HUES64 (cell line): ENCODE measurements at regions not wholly inside any gene's neighbourhood (a gene's known extent, or its start where the extent isn't known, plus 50 kb on each side); places are given as distances from the start of the nearest gene placed in this dataset.

Source experiments
- H3K27ac ChIP-seq: 2 replicates; pipeline ENCODE4 v1.7.0; 2013; ENCODE audit warnings: low read depth, low read length, inconsistent platforms
- H3K27me3 ChIP-seq: 2 replicates; pipeline ENCODE4 v1.6.1; 2013; ENCODE audit warnings: mild to moderate bottlenecking, low read length; ENCODE audit not compliant: insufficient read depth
- H3K36me3 ChIP-seq: 2 replicates; pipeline ENCODE4 v1.6.1; 2013; ENCODE audit warnings: mild to moderate bottlenecking, low read length; ENCODE audit not compliant: insufficient read depth
- H3K4me1 ChIP-seq: 2 replicates; pipeline ENCODE4 v1.6.1; 2013; ENCODE audit warnings: mild to moderate bottlenecking, low read length, moderate library complexity; ENCODE audit not compliant: insufficient read depth
- H3K4me3 ChIP-seq: 2 replicates; pipeline ENCODE4 v1.5.1; 2013; ENCODE audit warnings: mild to moderate bottlenecking, low read length, moderate library complexity
- H3K9ac ChIP-seq: 2 replicates; pipeline ENCODE4 v1.6.1; 2013; ENCODE audit warnings: mild to moderate bottlenecking, low read depth, low read length
- H3K9me3 ChIP-seq: 2 replicates; pipeline ENCODE4 v1.6.1; 2013; ENCODE audit warnings: low read depth, low read length; ENCODE audit not compliant: insufficient read depth
- WGBS: fragments of 150-250, 120-280 bp; methylation state at CpG from one replicate; pipeline ENCODE4 v1.1.7; 2013; ENCODE audit warnings: missing lambda C conversion rate; 5-methylcytosine and 5-hydroxymethylcytosine counted together

DNA sequence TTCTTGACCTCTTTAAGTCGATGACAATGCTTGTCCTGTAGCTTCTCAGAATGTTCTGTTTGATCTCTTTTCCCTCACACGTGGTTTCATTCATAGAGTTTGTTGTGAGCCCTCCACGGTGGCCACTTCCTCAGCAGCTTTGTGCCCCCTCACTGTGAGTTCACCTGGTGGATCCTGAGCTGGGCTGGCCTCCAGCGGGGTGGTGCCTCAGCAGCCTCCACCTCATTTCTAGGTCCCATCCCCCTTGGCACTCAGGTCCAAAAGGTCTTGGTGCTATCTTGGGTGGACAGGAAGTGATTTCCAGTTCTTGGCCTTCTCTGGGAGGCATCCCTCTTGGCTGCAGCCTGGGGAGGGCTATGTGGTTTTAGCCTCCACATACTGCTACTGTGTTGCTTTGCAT, 203.2 kb upstream of the WSCD1 start:
- no peak overlapping the region for H3K27ac ChIP-seq
- H3K4me3 ChIP-seq = no peak overlapping the region
- H3K27me3 ChIP-seq = no peaks in the 10 kb centered on the region
- H3K36me3 ChIP-seq = no peaks in the 10 kb centered on the region
- WGBS = 81% methylated on average over 4 of the region's 4 CpGs
- no peaks in the 10 kb centered on the region for H3K9me3 ChIP-seq
- H3K4me1 ChIP-seq = no peaks in the 10 kb centered on the region; the same call in 1 of the 2 replicates
- no peak overlapping the region for H3K9ac ChIP-seq

DNA sequence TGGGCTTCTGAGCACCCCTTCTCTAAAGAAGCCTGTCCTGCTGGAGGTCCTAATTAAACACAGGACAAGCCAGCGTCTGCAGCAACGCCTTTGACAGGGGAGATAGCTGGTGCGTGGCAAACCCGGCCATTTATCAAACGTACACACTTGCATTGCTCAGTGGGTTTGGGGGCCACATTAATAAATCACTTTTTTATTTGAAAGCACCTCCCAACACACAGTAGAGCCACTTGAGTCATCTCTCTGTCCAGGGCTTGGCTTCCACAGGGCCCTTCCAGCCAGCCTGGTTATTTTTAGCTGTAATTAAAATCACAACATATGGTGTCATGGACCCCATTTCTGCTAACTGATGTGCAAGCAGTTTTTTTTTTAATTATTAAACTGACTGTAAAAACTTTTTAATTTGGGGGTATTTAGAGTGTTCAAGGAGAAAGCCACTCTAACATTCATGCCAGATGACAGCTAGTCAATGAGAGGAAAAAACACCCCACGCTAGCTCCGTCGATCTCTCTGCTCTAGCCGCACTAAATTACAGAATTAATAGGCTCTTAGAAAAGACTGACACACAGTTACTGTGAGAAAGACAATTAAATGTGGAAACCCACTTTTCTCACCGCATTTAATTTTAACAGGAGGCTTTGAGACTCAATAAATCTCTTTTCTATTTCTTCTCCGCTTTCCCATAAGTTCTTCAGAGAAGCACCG, 201.0 kb upstream of the WSCD1 start:
- Histone ChIP-seq H3K9me3 (no peaks in the 10 kb centered on the region), H3K36me3 (no peaks in the 10 kb centered on the region)
- WGBS = 95% methylated on average over 12 of the region's 12 CpGs

DNA sequence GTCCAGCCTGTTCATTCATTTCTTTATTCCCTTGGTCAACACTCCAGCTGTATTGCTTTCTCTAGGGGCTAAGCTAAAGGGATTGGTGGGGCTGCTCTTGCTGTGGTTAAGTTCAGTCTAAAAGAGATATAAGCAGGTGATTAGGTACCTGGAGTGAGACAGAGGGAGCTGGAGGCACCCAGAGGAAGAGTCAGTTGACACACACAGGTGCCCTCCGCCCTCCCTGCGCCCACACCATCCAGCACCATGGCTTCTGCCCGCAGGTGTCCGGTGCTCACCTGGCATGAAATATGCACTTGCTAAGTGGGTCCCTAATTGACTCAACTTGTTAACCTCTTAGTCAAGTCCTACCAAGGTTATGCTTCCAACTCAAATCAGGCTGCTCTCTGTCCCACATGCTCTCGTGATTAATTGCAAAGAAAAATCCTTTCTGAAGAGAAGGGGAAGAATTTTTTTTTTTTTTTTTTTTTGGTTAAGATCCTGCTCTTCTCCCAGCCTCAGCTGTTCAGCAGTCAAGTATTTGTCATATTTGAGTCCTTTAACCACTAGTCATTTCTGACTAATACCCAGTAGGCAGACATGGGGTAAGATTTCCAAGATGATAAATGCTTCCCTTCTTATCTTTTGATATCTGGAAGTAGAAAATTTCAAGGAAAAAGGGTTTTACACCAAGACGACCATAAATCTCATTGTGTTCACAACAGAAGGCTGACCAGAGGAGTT, 199.8 kb upstream of the WSCD1 start:
- H3K27ac ChIP-seq = no peak overlapping the region
- H3K27me3 ChIP-seq = no peaks in the 10 kb centered on the region
- H3K36me3 ChIP-seq = no peaks in the 10 kb centered on the region
- H3K9me3 ChIP-seq = no peaks in the 10 kb centered on the region
- no peak overlapping the region for H3K4me3 ChIP-seq
- H3K9ac ChIP-seq = no peak overlapping the region
- no peaks in the 10 kb centered on the region for H3K4me1 ChIP-seq
- WGBS = 93% methylated on average over 5 of the region's 6 CpGs

More for the DNA sequence above, 201.0 kb upstream of the WSCD1 start:
- Histone ChIP-seq H3K4me3 (no peak overlapping the region), H3K27me3 (no peaks in the 10 kb centered on the region), H3K4me1 (no peaks in the 10 kb centered on the region), H3K9ac (no peak overlapping the region), H3K27ac (no peak overlapping the region)

DNA sequence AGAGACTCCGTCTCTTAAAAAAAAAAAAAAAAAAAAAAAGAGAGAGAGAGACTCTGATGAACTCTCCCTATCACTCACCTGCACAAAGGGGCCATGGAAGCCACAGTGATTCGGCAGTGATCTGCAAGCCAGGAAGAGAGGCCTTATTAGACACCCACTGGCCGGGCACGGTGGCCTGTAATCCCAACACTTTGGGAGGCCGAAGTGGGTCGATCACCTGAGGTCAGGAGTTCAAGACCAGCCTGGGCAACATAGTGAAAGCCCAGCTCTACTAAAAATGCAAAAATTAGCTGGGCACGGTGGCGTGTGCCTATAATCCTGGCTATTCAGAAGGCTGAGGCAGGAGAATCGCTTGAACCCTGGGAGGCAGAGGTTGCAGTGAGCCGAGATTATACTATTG, 198.5 kb upstream of the WSCD1 start:
- no peaks in the 10 kb centered on the region for H3K27me3 ChIP-seq
- 95% methylated on average over 9 of the region's 10 CpGs for WGBS
- H3K4me3 ChIP-seq = no peak overlapping the region
- no peaks in the 10 kb centered on the region for H3K4me1 ChIP-seq
- no peaks in the 10 kb centered on the region for H3K9me3 ChIP-seq
- no peak overlapping the region for H3K27ac ChIP-seq
- H3K9ac ChIP-seq = no peak overlapping the region
- H3K36me3 ChIP-seq = no peaks in the 10 kb centered on the region

DNA sequence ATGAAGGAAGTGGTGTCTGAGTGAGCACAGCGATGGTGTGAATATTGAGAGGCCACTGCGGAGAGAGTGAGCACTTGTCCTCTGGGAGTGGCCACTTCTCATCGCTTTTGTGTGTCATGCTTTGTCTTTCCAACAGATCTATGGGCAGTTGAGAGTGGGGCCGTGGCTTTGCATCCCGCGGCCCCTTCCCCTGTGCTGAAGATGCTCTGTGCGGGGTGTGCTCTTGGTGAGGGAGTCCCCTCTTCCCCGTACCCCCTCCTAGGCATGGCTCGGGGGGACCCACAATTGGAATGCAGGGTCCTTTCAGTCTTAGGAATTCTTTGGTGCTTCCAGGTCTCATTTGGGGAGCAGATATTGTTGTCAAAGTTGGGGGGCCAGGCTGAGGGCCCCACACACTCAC, 197.3 kb upstream of the WSCD1 start:
- no peak overlapping the region for H3K4me3 ChIP-seq
- 94% methylated on average over 9 of the region's 9 CpGs for WGBS
- no peaks in the 10 kb centered on the region for H3K27me3 ChIP-seq
- no peaks in the 10 kb centered on the region for H3K4me1 ChIP-seq
- no peak overlapping the region for H3K27ac ChIP-seq
- no peaks in the 10 kb centered on the region for H3K36me3 ChIP-seq
- no peak overlapping the region for H3K9ac ChIP-seq
- H3K9me3 ChIP-seq = no peaks in the 10 kb centered on the region

DNA sequence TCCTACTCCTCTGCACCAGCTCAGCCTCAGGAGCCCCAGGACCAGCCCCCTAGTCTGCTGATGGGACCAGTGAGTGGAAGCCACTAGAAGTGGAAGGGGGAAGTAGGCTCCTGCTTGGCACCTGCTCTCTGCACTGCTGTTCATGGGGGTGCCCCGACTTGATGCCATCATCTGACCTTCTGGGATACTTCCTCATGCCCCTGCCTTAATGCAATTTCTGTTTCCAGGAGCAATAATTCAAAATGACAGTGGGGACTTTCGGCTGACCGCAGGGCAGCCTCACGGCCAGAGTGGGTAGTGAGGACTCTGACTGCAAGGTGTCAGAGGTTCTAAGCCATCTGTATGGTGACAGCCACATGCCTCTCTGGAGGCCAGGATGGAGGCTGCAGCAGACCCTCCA, 196.4 kb upstream of the WSCD1 start:
- Histone ChIP-seq H3K27me3 (no peaks in the 10 kb centered on the region), H3K9ac (no peak overlapping the region), H3K4me1 (no peaks in the 10 kb centered on the region), H3K4me3 (no peak overlapping the region), H3K9me3 (no peaks in the 10 kb centered on the region), H3K27ac (no peak overlapping the region), H3K36me3 (no peaks in the 10 kb centered on the region)
- 92% methylated on average over 4 of the region's 4 CpGs for WGBS

DNA sequence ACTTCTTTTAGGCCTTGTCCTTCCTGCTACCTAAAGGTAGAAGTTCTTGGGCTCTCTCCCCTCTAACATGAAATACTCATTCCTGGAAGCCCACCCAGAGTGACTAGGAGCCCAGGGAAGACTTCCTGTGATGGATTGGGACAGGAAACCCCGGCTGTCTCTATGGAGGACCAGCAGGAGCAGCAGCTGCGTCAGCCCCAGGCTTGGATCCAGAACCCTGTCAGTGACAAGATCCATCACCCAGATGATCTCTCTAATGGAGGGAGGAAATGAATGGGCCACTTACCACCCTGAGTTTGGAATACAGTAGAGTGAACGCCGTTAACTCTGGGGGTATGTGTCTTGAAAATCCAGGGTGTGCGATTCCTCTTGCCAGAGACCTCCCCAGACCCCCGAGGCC, 195.7 kb upstream of the WSCD1 start:
- Histone ChIP-seq H3K9me3 (no peaks in the 10 kb centered on the region), H3K36me3 (no peaks in the 10 kb centered on the region), H3K4me3 (no peak overlapping the region), H3K9ac (no peak overlapping the region), H3K4me1 (no peaks in the 10 kb centered on the region), H3K27me3 (no peaks in the 10 kb centered on the region), H3K27ac (no peak overlapping the region)
- 96% methylated on average over 6 of the region's 6 CpGs for WGBS

DNA sequence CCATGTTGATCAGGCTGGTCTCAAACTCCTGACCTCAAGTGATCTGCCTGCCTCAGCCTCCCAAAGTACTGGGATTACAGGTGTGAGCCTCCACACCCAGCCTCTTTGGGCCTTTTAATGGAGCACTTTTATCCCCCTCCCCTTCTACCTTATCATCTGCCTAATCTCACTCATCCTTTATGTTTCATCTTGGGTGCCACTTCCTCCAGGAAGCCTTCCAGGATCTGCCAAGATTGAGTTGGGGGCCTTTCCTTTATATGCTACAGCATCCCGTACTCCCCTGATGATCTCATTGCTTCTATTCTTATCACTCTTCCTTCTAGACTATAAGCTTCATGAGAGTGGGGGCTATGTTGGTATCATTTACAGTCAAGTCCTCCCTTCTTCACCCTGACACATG, 192.8 kb upstream of the WSCD1 start:
- Histone ChIP-seq H3K4me1 (no peaks in the 10 kb centered on the region), H3K9ac (no peak overlapping the region), H3K9me3 (no peaks in the 10 kb centered on the region), H3K36me3 (no peaks in the 10 kb centered on the region), H3K27ac (no peak overlapping the region), H3K4me3 (no peak overlapping the region), H3K27me3 (no peaks in the 10 kb centered on the region)
- WGBS = 80% methylated on average over 1 of the region's 1 CpG

DNA sequence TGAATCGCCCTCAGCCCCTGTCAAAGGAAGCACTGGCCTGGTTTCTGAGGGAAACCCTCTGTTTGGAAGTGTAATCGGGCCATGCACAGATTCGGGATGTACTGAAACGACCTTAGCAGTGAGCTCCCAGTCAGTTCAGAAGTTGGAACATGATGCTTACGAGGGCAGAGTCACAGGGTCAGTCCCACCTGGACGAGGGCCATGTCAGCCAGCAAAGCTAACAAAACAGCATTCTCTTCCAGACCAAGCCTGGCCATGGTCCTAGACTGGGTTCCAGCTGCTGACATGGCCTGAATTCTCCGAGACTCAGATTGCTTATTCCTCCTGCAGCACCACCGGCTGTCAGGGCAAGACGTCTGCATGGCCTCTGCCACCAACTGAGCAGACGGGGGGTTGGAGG, 192.2 kb upstream of the WSCD1 start:
- Histone ChIP-seq H3K27me3 (no peaks in the 10 kb centered on the region), H3K9me3 (no peaks in the 10 kb centered on the region), H3K9ac (no peak overlapping the region), H3K36me3 (no peaks in the 10 kb centered on the region), H3K4me3 (no peak overlapping the region), H3K4me1 (no peaks in the 10 kb centered on the region), H3K27ac (no peak overlapping the region)
- WGBS = 92% methylated on average over 10 of the region's 10 CpGs

DNA sequence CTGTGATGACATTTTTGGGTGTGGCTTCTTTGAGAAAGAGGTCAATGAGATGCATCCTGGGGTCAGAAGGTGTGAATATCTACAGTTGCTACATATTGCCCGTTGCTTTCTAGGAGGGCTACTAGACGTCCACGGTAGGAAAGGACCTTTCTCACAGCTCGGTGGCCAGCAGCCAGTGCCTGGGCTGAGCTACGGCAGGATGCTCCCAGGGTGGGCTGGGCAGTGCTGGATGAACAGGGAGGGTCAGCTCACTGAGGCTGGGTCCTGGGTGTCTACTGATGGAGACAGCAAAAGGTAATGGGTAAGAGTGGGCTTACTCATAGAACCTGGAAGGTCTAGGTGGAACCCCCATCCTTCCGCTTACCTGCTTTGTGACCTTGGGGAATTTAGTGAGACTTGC, 188.3 kb upstream of the WSCD1 start:
- Histone ChIP-seq H3K4me3 (no peak overlapping the region), H3K27ac (no peak overlapping the region), H3K27me3 (no peaks in the 10 kb centered on the region), H3K9ac (no peak overlapping the region), H3K4me1 (peaks cover 7% of the 10 kb centered on the region), H3K9me3 (no peaks in the 10 kb centered on the region), H3K36me3 (no peaks in the 10 kb centered on the region)
- 95% methylated on average over 6 of the region's 6 CpGs for WGBS

DNA sequence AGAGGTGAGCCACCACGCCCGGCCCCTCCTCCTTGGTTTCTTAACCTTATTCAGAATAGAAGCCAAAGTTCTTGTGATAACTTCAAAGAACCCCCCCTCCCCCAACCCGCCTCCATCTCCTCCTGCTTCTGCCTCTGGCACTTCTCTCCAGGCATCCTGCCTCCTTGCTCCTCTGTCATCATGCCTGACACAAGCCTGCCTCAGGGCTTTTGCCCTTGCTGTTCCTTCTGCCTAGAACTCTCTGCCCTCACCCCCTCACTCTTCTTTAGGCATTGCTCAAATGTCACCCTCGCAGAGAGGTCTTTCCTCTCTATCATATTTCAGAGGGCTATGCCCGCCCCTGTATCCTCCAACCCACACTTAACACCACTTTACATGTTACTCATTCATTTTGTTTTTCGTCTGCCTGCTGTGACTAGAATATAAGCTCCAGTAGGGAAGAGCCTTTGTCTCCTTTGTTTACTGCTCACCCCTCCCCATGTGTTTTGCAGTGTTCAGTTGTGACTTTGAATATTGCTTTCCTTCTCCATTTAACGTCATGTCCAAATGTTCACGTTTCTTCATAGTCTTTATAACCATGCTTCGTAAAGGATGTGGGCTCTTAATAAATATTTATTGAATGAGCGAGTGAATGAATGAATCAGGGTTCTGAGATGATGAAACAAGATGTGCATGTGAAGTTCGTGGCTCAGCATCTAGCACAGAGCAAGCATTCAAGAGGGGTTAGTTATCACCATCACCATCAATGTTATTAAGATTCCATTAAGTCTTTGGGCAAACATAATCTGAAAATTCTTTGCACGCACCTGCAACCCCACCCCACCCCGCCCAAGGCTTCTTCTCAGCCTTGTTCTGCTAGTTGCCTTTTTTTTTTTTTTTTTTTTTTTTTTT, 186.2 kb upstream of the WSCD1 start:
- Histone ChIP-seq H3K4me1 (peaks cover 7% of the 10 kb centered on the region), H3K27ac (no peak overlapping the region), H3K9ac (no peak overlapping the region), H3K9me3 (no peaks in the 10 kb centered on the region), H3K36me3 (no peaks in the 10 kb centered on the region), H3K4me3 (no peak overlapping the region), H3K27me3 (no peaks in the 10 kb centered on the region)
- WGBS = 76% methylated on average over 11 of the region's 13 CpGs
